Choroid plexus epithelial cell (primary cell): ENCODE measurements at regions not wholly inside any gene's neighbourhood (a gene's known extent, or its start where the extent isn't known, plus 50 kb on each side); places are given as distances from the start of the nearest gene placed in this dataset.

Experiments
- DNase-seq: peaks from one replicate; pipeline ENCODE4 v3.0.0-alpha.2; 2010; ENCODE audit warnings: low read depth
- H3K4me3 ChIP-seq: 2 replicates; pipeline ENCODE4 v1.5.1; 2011; ENCODE audit warnings: low read depth, mild to moderate bottlenecking, control low read depth, low read length, moderate library complexity
- CTCF ChIP-seq: conservative IDR thresholded peaks from 2 replicates; pipeline ENCODE4 v1.5.1; 2011; ENCODE audit warnings: low read depth, mild to moderate bottlenecking, control low read depth, inconsistent platforms, low read length, moderate library complexity

GRCh38 chr10:128493811-128494210 is 367.6 kb upstream of the MKI67 start:
- no peak for TF ChIP-seq CTCF
- no peak for DNase-seq
- no peak overlapping the region for H3K4me3 ChIP-seq

GRCh38 chr10:128494665-128495064 is 368.4 kb upstream of the MKI67 start:
- TF ChIP-seq CTCF: no peak
- H3K4me3 ChIP-seq: no peak overlapping the region
- DNase-seq: no peak

- no peak overlapping the region for H3K4me3 ChIP-seq
- no peak for DNase-seq
- TF ChIP-seq CTCF: no peak
These were observed 371.6 kb upstream of the MKI67 start for GRCh38 chr10:128497660-128498377.

GRCh38 chr10:128498378-128498730 is 372.1 kb upstream of the MKI67 start:
- TF ChIP-seq CTCF: no peak
- H3K4me3 ChIP-seq: no peak overlapping the region
- no peak for DNase-seq

GRCh38 chr10:128498746-128499145 is 372.5 kb upstream of the MKI67 start:
- no peak for DNase-seq
- no peak for TF ChIP-seq CTCF
- H3K4me3 ChIP-seq: no peak overlapping the region

- TF ChIP-seq CTCF: no peak
- DNase-seq: no peak
- no peak overlapping the region for H3K4me3 ChIP-seq
These were observed 373.3 kb upstream of the MKI67 start for GRCh38 chr10:128499486-128499885.

GRCh38 chr10:128499956-128500355 is 373.7 kb upstream of the MKI67 start:
- no peak for DNase-seq
- H3K4me3 ChIP-seq: no peak overlapping the region
- no peak for TF ChIP-seq CTCF
